HepG2 (cell line): ENCODE measurements at regions not wholly inside any gene's neighbourhood (a gene's known extent, or its start where the extent isn't known, plus 50 kb on each side); places are given as distances from the start of the nearest gene placed in this dataset.

Experiments used
- ATRX ChIP-seq: sonication (generic); formaldehyde crosslinking; IDR thresholded peaks from 2 replicates; pipeline ENCODE4 v1.4.0; 2020; ENCODE audit warnings: missing genetic modification reagents, borderline replicate concordance
- BRCA1 ChIP-seq: sonication (generic); formaldehyde crosslinking; IDR thresholded peaks from 2 replicates; pipeline ENCODE4 v1.4.0; 2020; ENCODE audit warnings: missing genetic modification reagents
- FOXP1 ChIP-seq, 2 experiments: fragments of 450-650 bp in 1 of 2; IDR thresholded peaks; 2 replicates each; pipeline ENCODE4 v1.6.1; 2017 to 2018; ENCODE audit warnings: antibody characterized with exemption in 1 of 2
- GABPB1 ChIP-seq: IDR thresholded peaks from 2 replicates; pipeline ENCODE4 v1.6.1; 2016; ENCODE audit warnings: mild to moderate bottlenecking, missing genetic modification reagents, moderate library complexity, missing compliant biosample characterization
- JARID2 ChIP-seq: sonication (generic); formaldehyde crosslinking; IDR thresholded peaks from 2 replicates; pipeline ENCODE4 v1.8.1; 2023; ENCODE audit warnings: missing genetic modification reagents, inconsistent platforms; ENCODE audit not compliant: insufficient replicate concordance
- MED8 ChIP-seq: sonication (generic); formaldehyde crosslinking; IDR thresholded peaks from 2 replicates; pipeline ENCODE4 v1.8.1; 2023; ENCODE audit warnings: mild to moderate bottlenecking, missing genetic modification reagents; ENCODE audit not compliant: insufficient replicate concordance
- MEIS1 ChIP-seq: sonication (generic); formaldehyde crosslinking; IDR thresholded peaks from 2 replicates; pipeline ENCODE4 v1.9.0; 2021; ENCODE audit warnings: mild to moderate bottlenecking, missing genetic modification reagents, moderate library complexity, borderline replicate concordance
- MZF1 ChIP-seq: sonication (generic); formaldehyde crosslinking; IDR thresholded peaks from 2 replicates; pipeline ENCODE4 v1.8.1; 2023; ENCODE audit warnings: mild to moderate bottlenecking, missing genetic modification reagents, borderline replicate concordance
- NFYC ChIP-seq: IDR thresholded peaks from 2 replicates; pipeline ENCODE4 v1.6.1; 2016; ENCODE audit warnings: missing genetic modification reagents, missing compliant biosample characterization
- NPAS2 ChIP-seq: sonication (generic); formaldehyde crosslinking; IDR thresholded peaks from 2 replicates; pipeline ENCODE4 v1.8.0; 2022; ENCODE audit warnings: mild to moderate bottlenecking, missing genetic modification reagents, borderline replicate concordance
- RNF2 ChIP-seq: fragments of 450-650 bp; conservative IDR thresholded peaks from 2 replicates; pipeline ENCODE4 v1.6.1; 2016; ENCODE audit warnings: low read depth
- SMAD3 ChIP-seq: sonication (generic); formaldehyde crosslinking; IDR thresholded peaks from 2 replicates; pipeline ENCODE4 v1.4.0; 2020; ENCODE audit warnings: missing genetic modification reagents
- SNAPC2 ChIP-seq: sonication (generic); formaldehyde crosslinking; IDR thresholded peaks from 2 replicates; pipeline ENCODE4 v1.8.1; 2022; ENCODE audit warnings: mild to moderate bottlenecking, missing genetic modification reagents
- SP5 ChIP-seq: IDR thresholded peaks from 2 replicates; pipeline ENCODE4 v1.6.1; 2016; ENCODE audit warnings: low read depth, borderline replicate concordance
- TBL1XR1 ChIP-seq: fragments of 150-350 bp; IDR thresholded peaks from 2 replicates; pipeline ENCODE4 v1.6.1; 2014; ENCODE audit warnings: borderline replicate concordance, low read length; ENCODE audit not compliant: partially characterized antibody
- U2AF2 ChIP-seq: fragments of 200-400 bp; formaldehyde crosslinking; IDR thresholded peaks from 2 replicates; pipeline ENCODE4 v1.6.1; 2017; ENCODE audit warnings: low read depth, mild to moderate bottlenecking, low read length
- ZFP37 ChIP-seq: sonication (generic); formaldehyde crosslinking; IDR thresholded peaks from 2 replicates; pipeline ENCODE4 v1.4.0; 2020; ENCODE audit warnings: missing genetic modification reagents, borderline replicate concordance
- ZFP62 ChIP-seq: sonication (generic); formaldehyde crosslinking; IDR thresholded peaks from 2 replicates; pipeline ENCODE4 v1.4.0; 2020; ENCODE audit warnings: missing genetic modification reagents
- ZIK1 ChIP-seq: sonication (generic); formaldehyde crosslinking; IDR thresholded peaks from 2 replicates; pipeline ENCODE4 v1.5.0; 2020; ENCODE audit warnings: mild to moderate bottlenecking, low read depth, missing genetic modification reagents, borderline replicate concordance
- ZNF12 ChIP-seq: sonication (generic); formaldehyde crosslinking; IDR thresholded peaks from 2 replicates; pipeline ENCODE4 v1.5.0; 2020; ENCODE audit warnings: missing genetic modification reagents
- ZNF44 ChIP-seq: sonication (generic); formaldehyde crosslinking; IDR thresholded peaks from 2 replicates; pipeline ENCODE4 v1.5.1; 2020; ENCODE audit warnings: mild to moderate bottlenecking, missing genetic modification reagents
- ZNF556 ChIP-seq: sonication (generic); formaldehyde crosslinking; IDR thresholded peaks from 2 replicates; pipeline ENCODE4 v1.4.0; 2020; ENCODE audit warnings: mild to moderate bottlenecking, missing genetic modification reagents, borderline replicate concordance
- ZNF616 ChIP-seq: sonication (generic); formaldehyde crosslinking; IDR thresholded peaks from 2 replicates; pipeline ENCODE4 v1.5.0; 2020; ENCODE audit warnings: low read depth, mild to moderate bottlenecking, missing genetic modification reagents
- ZNF768 ChIP-seq: sonication (generic); formaldehyde crosslinking; IDR thresholded peaks from 2 replicates; pipeline ENCODE4 v1.4.0; 2020; ENCODE audit warnings: missing genetic modification reagents
- ZNF879 ChIP-seq: sonication (generic); formaldehyde crosslinking; IDR thresholded peaks from 2 replicates; pipeline ENCODE4 v1.8.1; 2023; ENCODE audit warnings: missing genetic modification reagents
- TF ChIP-seq, protein P1 (sequence below): conservative IDR thresholded peaks from 2 replicates; pipeline ENCODE4 v1.6.1; 2018; ENCODE audit warnings: missing genetic modification reagents
- TF ChIP-seq, protein P2 (sequence below): sonication (generic); formaldehyde crosslinking; IDR thresholded peaks from 2 replicates; pipeline ENCODE4 v1.4.0; 2020; ENCODE audit warnings: missing genetic modification reagents; ENCODE audit errors: not compliant biosample characterization
- TF ChIP-seq, protein P3 (sequence below): IDR thresholded peaks from 2 replicates; pipeline ENCODE4 v1.6.1; 2016
- TF ChIP-seq, protein P4 (sequence below): sonication (generic); formaldehyde crosslinking; conservative IDR thresholded peaks from 2 replicates; pipeline ENCODE4 v1.4.0; 2020; ENCODE audit warnings: missing genetic modification reagents

DNA sequence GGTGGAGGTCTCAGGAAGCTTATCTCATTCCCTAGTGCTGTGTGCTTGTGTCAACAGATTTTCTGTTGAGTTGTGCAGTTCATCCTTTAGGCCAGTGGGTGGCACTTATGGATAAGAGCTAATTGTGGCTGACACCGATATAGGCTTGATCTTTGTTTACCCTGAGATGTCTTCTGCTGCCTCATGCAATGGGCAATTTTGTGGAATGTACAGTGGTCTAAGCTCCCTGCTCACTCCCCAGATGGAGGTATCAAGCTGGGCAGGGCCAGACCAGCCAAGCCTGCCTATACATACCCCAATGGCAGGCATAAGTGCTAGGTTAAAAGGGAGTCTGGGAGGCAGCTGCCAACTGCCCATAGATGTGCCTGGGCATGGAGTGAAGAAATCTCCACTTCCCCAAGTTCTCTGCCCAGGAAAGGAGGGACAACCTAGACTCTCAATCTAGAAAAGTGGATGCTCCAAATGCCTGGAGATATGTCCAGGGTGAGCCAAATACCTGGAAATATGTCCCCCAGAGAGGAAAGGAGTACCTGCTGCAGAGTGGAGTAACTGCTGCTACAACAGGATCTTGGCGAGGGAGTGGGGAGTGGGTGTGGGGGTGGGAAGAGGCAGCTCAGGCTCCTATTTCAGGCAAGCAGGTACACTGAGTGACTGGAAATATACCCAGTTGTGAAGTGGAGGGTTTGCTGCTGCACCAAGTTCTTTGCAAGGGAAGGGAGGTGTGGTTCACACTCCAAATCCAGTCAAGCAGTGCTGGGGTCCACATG, 53.2 kb upstream of the ARG1 start (continued):
- no peak for TF ChIP-seq ZNF44 (CRISPR knock-in tag)
- TF ChIP-seq, protein P1, sequence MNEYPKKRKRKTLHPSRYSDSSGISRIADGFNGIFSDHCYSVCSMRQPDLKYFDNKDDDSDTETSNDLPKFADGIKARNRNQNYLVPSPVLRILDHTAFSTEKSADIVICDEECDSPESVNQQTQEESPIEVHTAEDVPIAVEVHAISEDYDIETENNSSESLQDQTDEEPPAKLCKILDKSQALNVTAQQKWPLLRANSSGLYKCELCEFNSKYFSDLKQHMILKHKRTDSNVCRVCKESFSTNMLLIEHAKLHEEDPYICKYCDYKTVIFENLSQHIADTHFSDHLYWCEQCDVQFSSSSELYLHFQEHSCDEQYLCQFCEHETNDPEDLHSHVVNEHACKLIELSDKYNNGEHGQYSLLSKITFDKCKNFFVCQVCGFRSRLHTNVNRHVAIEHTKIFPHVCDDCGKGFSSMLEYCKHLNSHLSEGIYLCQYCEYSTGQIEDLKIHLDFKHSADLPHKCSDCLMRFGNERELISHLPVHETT (CRISPR knock-in tag) = no peak
- no peak for TF ChIP-seq ZFP62 (CRISPR knock-in tag)
- no peak for TF ChIP-seq SP5 (CRISPR knock-in tag)
- TF ChIP-seq ZFP37 = no peak
- TF ChIP-seq JARID2 (CRISPR knock-in tag) = no peak
- TF ChIP-seq, protein P2, sequence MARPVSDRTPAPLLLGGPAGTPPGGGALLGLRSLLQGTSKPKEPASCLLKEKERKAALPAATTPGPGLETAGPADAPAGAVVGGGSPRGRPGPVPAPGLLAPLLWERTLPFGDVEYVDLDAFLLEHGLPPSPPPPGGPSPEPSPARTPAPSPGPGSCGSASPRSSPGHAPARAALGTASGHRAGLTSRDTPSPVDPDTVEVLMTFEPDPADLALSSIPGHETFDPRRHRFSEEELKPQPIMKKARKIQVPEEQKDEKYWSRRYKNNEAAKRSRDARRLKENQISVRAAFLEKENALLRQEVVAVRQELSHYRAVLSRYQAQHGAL (CRISPR knock-in tag) = no peak
- TF ChIP-seq ZNF768 (CRISPR knock-in tag) = no peak
- no peak for TF ChIP-seq NFYC (CRISPR knock-in tag)
- no peak for TF ChIP-seq MED8 (CRISPR knock-in tag)
- TF ChIP-seq U2AF2 = no peak
- TF ChIP-seq NPAS2 (CRISPR knock-in tag) = no peak
- no peak for TF ChIP-seq BRCA1 (CRISPR knock-in tag)
- TF ChIP-seq, protein P3, sequence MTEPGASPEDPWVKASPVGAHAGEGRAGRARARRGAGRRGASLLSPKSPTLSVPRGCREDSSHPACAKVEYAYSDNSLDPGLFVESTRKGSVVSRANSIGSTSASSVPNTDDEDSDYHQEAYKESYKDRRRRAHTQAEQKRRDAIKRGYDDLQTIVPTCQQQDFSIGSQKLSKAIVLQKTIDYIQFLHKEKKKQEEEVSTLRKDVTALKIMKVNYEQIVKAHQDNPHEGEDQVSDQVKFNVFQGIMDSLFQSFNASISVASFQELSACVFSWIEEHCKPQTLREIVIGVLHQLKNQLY = no peak
- no peak for TF ChIP-seq ZNF616 (CRISPR knock-in tag)
- TF ChIP-seq, protein P4, sequence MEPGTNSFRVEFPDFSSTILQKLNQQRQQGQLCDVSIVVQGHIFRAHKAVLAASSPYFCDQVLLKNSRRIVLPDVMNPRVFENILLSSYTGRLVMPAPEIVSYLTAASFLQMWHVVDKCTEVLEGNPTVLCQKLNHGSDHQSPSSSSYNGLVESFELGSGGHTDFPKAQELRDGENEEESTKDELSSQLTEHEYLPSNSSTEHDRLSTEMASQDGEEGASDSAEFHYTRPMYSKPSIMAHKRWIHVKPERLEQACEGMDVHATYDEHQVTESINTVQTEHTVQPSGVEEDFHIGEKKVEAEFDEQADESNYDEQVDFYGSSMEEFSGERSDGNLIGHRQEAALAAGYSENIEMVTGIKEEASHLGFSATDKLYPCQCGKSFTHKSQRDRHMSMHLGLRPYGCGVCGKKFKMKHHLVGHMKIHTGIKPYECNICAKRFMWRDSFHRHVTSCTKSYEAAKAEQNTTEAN (CRISPR knock-in tag) = no peak
- no peak for TF ChIP-seq ZNF879 (CRISPR knock-in tag)
- no peak for TF ChIP-seq SMAD3 (CRISPR knock-in tag)
- TF ChIP-seq GABPB1 = no peak
- TF ChIP-seq ATRX (CRISPR knock-in tag) = 0 out of 2 replicates have a peak, but pooled peaks have one; percentile 32
- TF ChIP-seq RNF2 = no peak
- TF ChIP-seq ZNF12 (CRISPR knock-in tag) = peak; percentile 51; the same call in 1 of the 2 replicates
- peak; percentile 23; the same call in 1 of the 2 replicates for TF ChIP-seq MEIS1 (CRISPR knock-in tag)
- no peak for TF ChIP-seq TBL1XR1
- TF ChIP-seq ZIK1 (CRISPR knock-in tag) = no peak
- no peak for TF ChIP-seq SNAPC2
- TF ChIP-seq ZNF556 = no peak
- no peak for TF ChIP-seq FOXP1 (IDR thresholded peaks at IDR 0.05)
- TF ChIP-seq FOXP1 (CRISPR knock-in tag; IDR thresholded peaks at IDR 0.05) = no peak
- TF ChIP-seq MZF1 (CRISPR knock-in tag) = no peak
